GM12874 (cell line): ENCODE measurements at regions not wholly inside any gene's neighbourhood (a gene's known extent, or its start where the extent isn't known, plus 50 kb on each side); places are given as distances from the start of the nearest gene placed in this dataset.

Source experiments
- TF ChIP-seq, protein P1 (sequence below): IDR thresholded peaks from 2 replicates; pipeline ENCODE4 v1.5.1; 2011; ENCODE audit warnings: low read depth, mild to moderate bottlenecking, control low read depth, low read length, moderate library complexity; ENCODE audit not compliant: insufficient read depth

DNA sequence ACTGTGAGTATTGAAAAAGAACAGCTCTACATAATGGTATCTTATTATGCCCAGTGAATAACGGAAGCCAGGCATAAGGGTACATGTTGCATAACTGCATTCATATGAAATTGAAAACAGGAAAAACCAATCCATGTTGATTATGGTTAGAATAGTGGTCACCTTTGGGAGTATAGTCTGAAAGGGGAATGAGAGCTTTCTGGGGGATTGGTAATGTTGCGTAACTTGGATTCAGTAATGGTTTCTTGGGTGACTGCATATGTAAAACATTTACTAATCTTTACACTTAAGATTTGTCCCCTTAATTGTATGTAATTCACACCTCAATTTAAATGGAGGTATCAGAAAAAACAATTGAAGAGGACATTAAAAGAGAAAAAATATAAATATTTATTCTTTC lies 292.1 kb downstream of the LMO4 start:
- TF ChIP-seq, protein P1, sequence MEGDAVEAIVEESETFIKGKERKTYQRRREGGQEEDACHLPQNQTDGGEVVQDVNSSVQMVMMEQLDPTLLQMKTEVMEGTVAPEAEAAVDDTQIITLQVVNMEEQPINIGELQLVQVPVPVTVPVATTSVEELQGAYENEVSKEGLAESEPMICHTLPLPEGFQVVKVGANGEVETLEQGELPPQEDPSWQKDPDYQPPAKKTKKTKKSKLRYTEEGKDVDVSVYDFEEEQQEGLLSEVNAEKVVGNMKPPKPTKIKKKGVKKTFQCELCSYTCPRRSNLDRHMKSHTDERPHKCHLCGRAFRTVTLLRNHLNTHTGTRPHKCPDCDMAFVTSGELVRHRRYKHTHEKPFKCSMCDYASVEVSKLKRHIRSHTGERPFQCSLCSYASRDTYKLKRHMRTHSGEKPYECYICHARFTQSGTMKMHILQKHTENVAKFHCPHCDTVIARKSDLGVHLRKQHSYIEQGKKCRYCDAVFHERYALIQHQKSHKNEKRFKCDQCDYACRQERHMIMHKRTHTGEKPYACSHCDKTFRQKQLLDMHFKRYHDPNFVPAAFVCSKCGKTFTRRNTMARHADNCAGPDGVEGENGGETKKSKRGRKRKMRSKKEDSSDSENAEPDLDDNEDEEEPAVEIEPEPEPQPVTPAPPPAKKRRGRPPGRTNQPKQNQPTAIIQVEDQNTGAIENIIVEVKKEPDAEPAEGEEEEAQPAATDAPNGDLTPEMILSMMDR: no peak

DNA sequence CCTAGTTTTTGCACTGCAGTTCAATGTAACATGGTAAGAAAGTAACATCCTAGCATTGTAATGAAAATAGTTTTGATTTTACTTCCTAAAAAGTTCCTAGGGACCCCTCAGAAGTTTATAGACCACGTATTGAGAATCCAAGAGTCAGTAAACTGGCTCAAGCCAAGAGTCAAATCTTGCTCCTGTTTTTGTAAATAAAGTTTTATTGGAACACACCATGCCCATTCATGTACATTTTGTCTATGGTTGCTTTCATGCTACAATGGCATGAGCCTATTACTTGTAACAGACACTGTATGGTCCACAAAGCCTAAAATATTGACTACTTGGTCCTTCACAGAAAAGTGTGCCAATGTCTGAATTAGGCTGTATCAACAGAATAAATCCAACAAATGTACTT lies 301.0 kb downstream of the LMO4 start:
- TF ChIP-seq, protein P1: no peak

DNA sequence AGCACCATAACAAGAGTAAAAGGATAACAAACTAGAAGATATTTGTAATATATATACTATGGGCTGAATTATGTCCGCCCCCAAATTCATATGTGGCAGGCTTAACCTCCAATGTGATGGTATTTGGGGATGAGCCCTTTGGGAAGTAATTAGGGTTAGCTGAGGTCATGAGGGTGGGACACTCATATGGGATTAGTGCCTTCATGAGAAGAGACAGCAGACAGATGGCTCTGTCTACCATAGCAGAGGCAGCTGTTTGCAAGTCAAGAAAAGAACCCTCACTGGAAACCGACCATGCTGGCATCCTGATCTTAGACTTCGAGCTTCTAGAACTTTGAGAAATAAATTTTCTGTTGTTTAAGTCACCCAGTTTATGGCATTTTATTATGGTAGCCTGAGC lies 303.6 kb downstream of the LMO4 start:
- TF ChIP-seq, protein P1: no peak

DNA sequence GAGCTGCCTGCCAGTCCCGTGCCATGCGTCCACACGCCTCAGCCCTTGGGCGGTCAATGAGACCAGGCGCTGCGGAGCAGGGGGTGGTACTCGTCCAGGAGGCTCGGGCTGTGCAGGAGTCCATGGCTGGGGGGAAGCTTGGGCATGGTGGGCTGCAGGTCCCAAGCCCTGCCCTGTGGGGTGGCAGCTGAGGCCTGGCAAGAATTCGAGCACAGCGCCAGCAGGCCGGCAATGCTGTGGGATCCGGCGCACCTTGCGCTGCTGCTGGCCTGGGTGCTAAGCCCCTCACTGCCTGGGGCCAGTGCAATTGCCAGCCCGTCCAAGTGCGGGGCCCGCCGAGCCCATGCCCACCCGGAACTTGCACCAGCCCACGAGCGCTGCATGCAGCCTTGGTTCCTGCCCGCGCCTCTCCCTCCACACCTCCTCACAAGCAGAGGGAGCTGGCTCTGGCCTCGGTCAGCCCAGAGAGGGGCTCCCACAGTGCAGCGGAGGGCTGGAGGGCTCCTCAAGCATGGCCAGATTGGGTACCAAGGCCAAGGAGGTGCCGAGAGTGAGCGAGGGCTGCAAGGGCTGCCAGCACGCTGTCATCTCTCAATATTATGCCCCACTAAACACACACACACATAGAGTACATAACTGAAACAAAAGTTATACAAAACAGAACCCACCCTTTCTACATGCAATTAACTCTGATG lies 307.7 kb downstream of the LMO4 start:
- TF ChIP-seq, protein P1: no peak

DNA sequence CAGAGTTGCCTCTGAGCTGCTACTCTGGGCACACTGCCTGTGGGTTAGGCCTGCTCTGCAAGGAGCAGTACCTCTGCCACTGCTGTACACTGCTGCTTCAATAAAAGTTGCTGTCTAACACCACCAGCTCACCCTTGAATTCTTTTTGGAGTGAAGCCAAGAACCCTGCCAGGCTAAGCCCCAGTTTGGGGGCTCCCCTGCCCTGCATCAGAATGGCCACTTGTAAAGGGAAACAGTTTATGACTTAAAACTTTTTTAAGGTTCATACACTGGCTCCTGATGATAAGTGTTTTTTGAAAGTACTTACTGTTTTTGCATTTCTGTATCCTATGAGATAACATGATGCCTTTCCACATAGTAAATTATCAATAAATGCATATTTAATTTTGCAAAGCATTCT lies 310.0 kb downstream of the LMO4 start:
- TF ChIP-seq, protein P1: no peak

DNA sequence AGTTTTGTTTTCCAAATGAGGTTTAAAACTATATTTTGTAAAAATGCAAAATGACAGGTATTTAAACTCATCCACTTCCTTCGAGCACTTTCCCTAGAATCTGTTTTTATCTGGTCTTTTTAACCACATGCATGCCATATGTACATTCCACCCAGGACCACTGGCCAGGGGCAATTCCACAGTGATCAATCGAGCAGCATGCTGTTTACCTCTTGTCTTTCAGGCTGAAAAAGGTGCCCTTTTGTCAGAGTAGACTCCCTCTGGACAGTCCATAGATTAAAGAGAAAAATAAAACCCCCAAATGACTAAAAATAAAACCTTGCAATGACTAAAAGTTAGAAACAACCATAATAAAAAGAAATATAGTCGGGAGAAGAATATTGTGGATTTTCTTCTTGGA lies 313.3 kb downstream of the LMO4 start:
- TF ChIP-seq, protein P1: no peak

DNA sequence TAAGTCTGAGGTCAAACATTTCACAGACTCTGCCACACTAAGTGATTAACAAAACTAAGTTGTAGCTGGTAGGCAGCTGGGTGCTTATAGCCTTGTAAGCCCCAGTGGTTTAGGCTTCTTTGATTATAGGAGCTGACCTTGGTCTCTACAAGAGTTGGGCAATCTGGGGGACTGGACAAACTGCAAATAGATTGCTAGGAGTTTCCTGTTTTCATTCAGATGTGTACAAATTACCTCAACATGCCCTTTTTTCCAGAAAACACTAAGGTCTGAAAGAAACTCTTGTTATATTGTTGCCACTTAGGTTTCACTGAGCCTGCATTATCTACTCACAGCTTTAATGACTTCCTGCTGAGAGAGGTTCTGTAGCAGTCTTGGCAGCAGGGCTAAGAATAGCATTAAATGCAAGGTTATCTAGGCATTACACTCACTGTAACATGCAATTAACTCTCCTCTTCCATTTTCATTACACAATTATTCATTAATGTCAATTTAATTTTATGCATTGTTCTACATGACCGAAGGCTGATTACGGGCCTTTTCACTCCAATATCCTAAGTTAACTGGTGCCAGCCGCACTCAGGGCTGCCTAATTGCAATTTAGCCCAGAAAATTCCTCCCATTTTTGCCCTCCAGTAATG lies 314.0 kb downstream of the LMO4 start:
- TF ChIP-seq, protein P1: no peak
